WI38 (cell line): ENCODE measurements at regions not wholly inside any gene's neighbourhood (a gene's known extent, or its start where the extent isn't known, plus 50 kb on each side); places are given as distances from the start of the nearest gene placed in this dataset.

Experiments
- H3K4me3 ChIP-seq: 2 replicates; pipeline ENCODE4 v1.5.1; 2011; ENCODE audit warnings: low read depth, mild to moderate bottlenecking, control low read depth, low read length
- CTCF ChIP-seq: IDR thresholded peaks from 2 replicates; pipeline ENCODE4 v1.5.1; 2012; ENCODE audit warnings: low read depth, mild to moderate bottlenecking, control low read depth, low read length

- H3K4me3 ChIP-seq = no peak overlapping the region
- no peak for TF ChIP-seq CTCF
Observed at GRCh38 chrX:25202827-25203226, 187.1 kb upstream of the ARX start.

DNA sequence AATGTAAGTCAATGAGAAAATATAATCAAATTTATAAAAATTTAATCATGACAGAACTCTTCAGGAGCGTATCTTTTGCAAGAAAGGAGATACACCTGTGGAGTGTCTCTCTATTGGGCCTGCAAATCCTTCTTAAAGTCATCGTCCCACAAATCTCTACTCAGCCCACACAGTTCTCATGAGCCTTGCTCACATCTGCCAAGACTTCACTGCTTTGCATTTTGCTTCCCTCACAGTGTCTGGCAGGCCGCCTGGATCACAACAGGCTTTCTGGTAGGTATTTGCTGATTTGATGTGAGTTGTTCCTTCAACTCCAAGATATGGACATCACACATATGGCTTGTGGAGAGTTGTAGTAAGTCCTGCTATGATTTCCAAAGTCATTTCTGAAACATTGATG is 183.1 kb upstream of the ARX start:
- no peak overlapping the region for H3K4me3 ChIP-seq
- TF ChIP-seq CTCF = no peak

DNA sequence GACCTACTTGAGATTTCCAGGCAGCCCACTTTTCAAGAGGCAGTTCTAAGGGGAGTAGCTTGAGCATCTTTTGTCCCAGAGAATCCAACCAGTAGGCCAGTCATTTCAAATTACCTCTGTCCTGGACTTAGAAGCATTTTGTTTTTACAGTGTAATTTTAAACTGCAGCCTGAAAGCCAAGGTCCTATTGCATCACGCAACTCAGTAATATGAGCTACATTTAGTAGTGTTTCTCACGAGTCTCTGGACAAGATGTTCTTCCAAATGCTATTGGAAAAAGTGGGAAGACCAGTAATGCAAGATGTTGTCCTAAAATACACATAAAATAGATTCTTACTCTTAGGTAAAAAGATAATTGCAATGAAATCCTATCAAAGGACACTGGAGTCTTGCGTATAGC is 182.5 kb upstream of the ARX start:
- no peak overlapping the region for H3K4me3 ChIP-seq
- TF ChIP-seq CTCF = no peak

DNA sequence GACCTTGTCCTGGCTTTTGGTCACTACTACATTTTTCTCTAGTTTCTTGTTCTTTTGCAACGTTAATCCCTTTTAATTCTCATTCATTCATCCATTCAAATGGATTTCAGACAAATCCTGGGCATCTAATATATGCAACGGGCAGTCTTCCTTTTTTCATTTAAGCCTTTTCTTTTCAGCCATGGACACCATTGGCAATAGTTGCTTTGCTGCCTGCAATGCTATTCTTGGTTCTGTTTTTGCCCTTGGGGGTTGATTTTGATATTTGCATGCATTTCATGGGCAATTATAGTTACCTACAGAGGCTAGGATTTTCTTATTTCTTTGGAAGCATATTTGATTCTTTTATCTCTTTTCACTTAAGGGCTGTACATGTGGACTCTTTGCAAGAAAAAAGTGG is 180.5 kb upstream of the ARX start:
- no peak for TF ChIP-seq CTCF
- no peak overlapping the region for H3K4me3 ChIP-seq

GRCh38 chrX:25191403-25191802 is 175.6 kb upstream of the ARX start:
- TF ChIP-seq CTCF = no peak
- H3K4me3 ChIP-seq = no peak overlapping the region

DNA sequence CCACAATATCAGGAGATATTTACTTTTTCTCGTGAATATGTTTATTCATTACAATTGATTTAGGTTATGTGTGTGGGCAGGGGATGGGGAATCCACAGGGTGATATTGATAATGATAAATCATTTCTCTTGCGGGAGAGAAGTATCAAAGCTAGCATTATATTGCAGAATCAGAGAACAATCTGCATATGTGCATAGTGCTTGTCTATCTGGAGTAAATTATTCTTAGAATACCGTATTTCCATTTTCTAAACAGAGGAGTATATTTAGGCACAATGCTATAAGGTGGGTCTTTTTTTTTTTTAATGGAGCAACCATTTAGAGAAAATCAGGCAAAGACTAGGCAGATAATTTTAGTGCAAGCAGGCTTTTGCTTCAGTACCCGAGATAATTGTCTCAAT is 166.0 kb upstream of the ARX start:
- no peak overlapping the region for H3K4me3 ChIP-seq
- no peak for TF ChIP-seq CTCF

DNA sequence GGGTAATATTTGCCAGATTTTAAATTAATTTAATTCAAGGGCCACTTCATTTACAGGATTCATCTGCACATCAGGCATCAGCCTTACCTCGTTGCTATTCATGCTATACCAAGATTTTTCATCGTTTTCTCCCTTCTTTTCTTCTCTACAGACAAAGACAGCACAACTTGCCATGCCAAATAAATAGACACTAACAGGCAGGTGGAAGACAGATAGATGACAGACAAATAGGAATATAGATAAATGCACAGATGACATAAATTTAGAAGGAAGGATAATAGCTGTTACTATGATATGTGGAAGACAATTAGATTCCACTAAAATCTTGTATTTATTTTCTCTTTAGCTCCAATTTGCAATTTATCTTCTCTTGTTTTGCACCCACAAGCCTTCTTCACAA is 164.5 kb upstream of the ARX start:
- no peak overlapping the region for H3K4me3 ChIP-seq
- no peak for TF ChIP-seq CTCF
